MM.1S (cell line): ENCODE measurements at regions not wholly inside any gene's neighbourhood (a gene's known extent, or its start where the extent isn't known, plus 50 kb on each side); places are given as distances from the start of the nearest gene placed in this dataset.

Experiments used
- DNase-seq: peaks from one replicate; pipeline ENCODE4 v3.0.0-alpha.2; 2015
- H2AFZ ChIP-seq: fragments of 300-600 bp; sonication (generic); 2 replicates; pipeline ENCODE4 v1.6.0; 2016; ENCODE audit warnings: antibody characterized with exemption, low read length
- H3F3A ChIP-seq: fragments of 300-600 bp; sonication (generic); 2 replicates; pipeline ENCODE4 v1.6.1; 2016; ENCODE audit warnings: mild to moderate bottlenecking, antibody characterized with exemption, low read length, moderate library complexity, mixed read lengths; ENCODE audit not compliant: insufficient read depth
- H3K27ac ChIP-seq: fragments of 300-600 bp; sonication (generic); 2 replicates; pipeline ENCODE4 v1.5.1; 2016; ENCODE audit warnings: mild to moderate bottlenecking, low read length
- H3K27me3 ChIP-seq: fragments of 300-600 bp; sonication (generic); replicated peaks from 2 replicates; pipeline ENCODE4 v1.6.0; 2016; ENCODE audit warnings: low read length; ENCODE audit not compliant: insufficient read depth
- H3K36me3 ChIP-seq: fragments of 300-600 bp; sonication (generic); replicated peaks from 2 replicates; pipeline ENCODE4 v1.6.1; 2016; ENCODE audit warnings: mild to moderate bottlenecking, low read length, mixed read lengths; ENCODE audit not compliant: insufficient read depth
- H3K4me1 ChIP-seq: fragments of 300-600 bp; sonication (generic); 2 replicates; pipeline ENCODE4 v1.6.1; 2016; ENCODE audit warnings: low read length, mixed read lengths
- H3K4me2 ChIP-seq: fragments of 300-600 bp; sonication (generic); 2 replicates; pipeline ENCODE4 v1.6.0; 2016; ENCODE audit warnings: low read depth, low read length
- H3K4me3 ChIP-seq: fragments of 300-600 bp; sonication (generic); 2 replicates; pipeline ENCODE4 v1.5.1; 2016; ENCODE audit warnings: low read length, mixed read lengths
- H3K79me2 ChIP-seq: fragments of 300-600 bp; sonication (generic); 2 replicates; pipeline ENCODE4 v1.6.1; 2016; ENCODE audit warnings: mixed run types, low read length, mixed read lengths
- H3K9ac ChIP-seq: fragments of 300-600 bp; sonication (generic); 2 replicates; pipeline ENCODE4 v1.6.1; 2016; ENCODE audit warnings: low read length, mixed read lengths
- H3K9me2 ChIP-seq: fragments of 300-600 bp; sonication (generic); replicated peaks from 2 replicates; pipeline ENCODE4 v1.6.1; 2016; ENCODE audit warnings: mild to moderate bottlenecking, low read length, mixed read lengths; ENCODE audit not compliant: insufficient read depth
- H3K9me3 ChIP-seq: fragments of 300-600 bp; sonication (generic); replicated peaks from 2 replicates; pipeline ENCODE4 v1.6.1; 2016; ENCODE audit warnings: mild to moderate bottlenecking, low read length, mixed read lengths; ENCODE audit not compliant: insufficient read depth
- H4K20me1 ChIP-seq: fragments of 300-600 bp; sonication (generic); 2 replicates; pipeline ENCODE4 v1.6.1; 2016; ENCODE audit warnings: mild to moderate bottlenecking, low read length, moderate library complexity, mixed read lengths; ENCODE audit not compliant: insufficient read depth
- CTCF ChIP-seq: fragments of 300-600 bp; sonication (generic); IDR thresholded peaks from 2 replicates; pipeline ENCODE4 v1.5.1; 2016; ENCODE audit warnings: antibody characterized with exemption, low read length, mixed read lengths
- EZH2 ChIP-seq: fragments of 300-600 bp; sonication (generic); optimal IDR thresholded peaks from 2 replicates; pipeline ENCODE3; 2017; ENCODE audit warnings: low read depth, mild to moderate bottlenecking, antibody characterized with exemption, low read length, mixed read lengths
- EZH2phosphoT487 ChIP-seq: fragments of 300-600 bp; sonication (generic); IDR thresholded peaks from 2 replicates; pipeline ENCODE4 v1.6.1; 2018; ENCODE audit warnings: antibody characterized with exemption, low read length

GRCh38 chr14:51554339-51554920, 97.3 kb upstream of the FRMD6 start:
- Histone ChIP-seq H3K4me1 (peaks cover 3% of the 10 kb centered on the region; the same call in 1 of the 2 replicates), H3K9me3 (no peaks in the 10 kb centered on the region), H4K20me1 (no peaks in the 10 kb centered on the region), H3K4me3 (no peak overlapping the region), H3K27ac (no peak overlapping the region), H3K36me3 (no peaks in the 10 kb centered on the region), H3K27me3 (no peaks in the 10 kb centered on the region), H3K9me2 (no peaks in the 10 kb centered on the region), H3K79me2 (no peaks in the 10 kb centered on the region), H3K9ac (no peak overlapping the region), H3F3A (no peaks in the 10 kb centered on the region), H2AFZ (no peak overlapping the region), H3K4me2 (no peak overlapping the region)
- TF ChIP-seq CTCF (no peak), EZH2 (no peak), EZH2phosphoT487 (no peak)
- no peak for DNase-seq

GRCh38 chr14:51554953-51555352, 96.8 kb upstream of the FRMD6 start:
- H3K9me2 ChIP-seq = no peaks in the 10 kb centered on the region
- H3F3A ChIP-seq = no peaks in the 10 kb centered on the region
- H3K9ac ChIP-seq = no peak overlapping the region
- H3K4me2 ChIP-seq = no peak overlapping the region
- H3K27me3 ChIP-seq = no peaks in the 10 kb centered on the region
- peaks cover 3% of the 10 kb centered on the region; the same call in 1 of the 2 replicates for H3K4me1 ChIP-seq
- no peak overlapping the region for H3K4me3 ChIP-seq
- no peaks in the 10 kb centered on the region for H3K9me3 ChIP-seq
- peak; percentile 50 for DNase-seq
- no peaks in the 10 kb centered on the region for H4K20me1 ChIP-seq
- no peaks in the 10 kb centered on the region for H3K36me3 ChIP-seq
- no peak overlapping the region for H3K27ac ChIP-seq
- no peaks in the 10 kb centered on the region for H3K79me2 ChIP-seq
- TF ChIP-seq EZH2 (no peak), CTCF (peak; percentile 44)
- H2AFZ ChIP-seq = no peak overlapping the region

GRCh38 chr14:51561141-51561540, 90.6 kb upstream of the FRMD6 start:
- Histone ChIP-seq H3K9me3 (no peaks in the 10 kb centered on the region), H3K4me3 (no peak overlapping the region), H3K4me2 (no peak overlapping the region), H3F3A (no peaks in the 10 kb centered on the region; the same call in 1 of the 2 replicates), H3K36me3 (no peaks in the 10 kb centered on the region), H3K4me1 (peaks cover 10% of the 10 kb centered on the region), H3K27me3 (no peaks in the 10 kb centered on the region), H2AFZ (no peak overlapping the region), H3K27ac (no peak overlapping the region), H3K9ac (no peak overlapping the region), H3K79me2 (no peaks in the 10 kb centered on the region), H4K20me1 (no peaks in the 10 kb centered on the region), H3K9me2 (no peaks in the 10 kb centered on the region)
- no peak for DNase-seq
- TF ChIP-seq EZH2phosphoT487 (no peak), CTCF (no peak), EZH2 (no peak)
